SK-N-SH treated with all-trans-retinoic acid at 6 μM for 48 hours (cell line): ENCODE measurements at regions not wholly inside any gene's neighbourhood (a gene's known extent, or its start where the extent isn't known, plus 50 kb on each side); places are given as distances from the start of the nearest gene placed in this dataset.
A peak's percentile ranks its signal among the peaks of the same experiment; 100 is the strongest.

Experiments used
- ATAC-seq: fragments of 200-7000 bp; cut with Tn5 transposase; 3 replicates; pipeline ENCODE4 v1.9.1; 2020; ENCODE audit warnings: mild to moderate bottlenecking, moderate library complexity
- ARNTL ChIP-seq: fragments of 450-650 bp; formaldehyde crosslinking; IDR thresholded peaks from 2 replicates; pipeline ENCODE4 v1.5.0; 2020; ENCODE audit warnings: low read depth, mild to moderate bottlenecking, moderate library complexity, borderline replicate concordance
- BACH2 ChIP-seq: fragments of 250-450 bp; sonication (Bioruptor Pico); IDR thresholded peaks from 2 replicates; pipeline ENCODE4 v1.9.0; 2021; ENCODE audit warnings: mild to moderate bottlenecking, borderline replicate concordance
- CREB5 ChIP-seq: fragments of 250-450 bp; sonication (Bioruptor Pico); IDR thresholded peaks from 2 replicates; pipeline ENCODE4 v1.5.1; 2020; ENCODE audit warnings: low read depth, mild to moderate bottlenecking, moderate library complexity
- CSDC2 ChIP-seq: fragments of 250-450 bp; sonication (Bioruptor Pico); IDR thresholded peaks from 2 replicates; pipeline ENCODE4 v1.5.0; 2020; ENCODE audit warnings: mild to moderate bottlenecking, moderate library complexity
- ESRRG ChIP-seq: fragments of 250-450 bp; sonication (Bioruptor Pico); IDR thresholded peaks from 2 replicates; pipeline ENCODE4 v1.6.1; 2021; ENCODE audit warnings: mild to moderate bottlenecking
- GLIS3 ChIP-seq: fragments of 250-450 bp; sonication (Bioruptor Pico); IDR thresholded peaks from 2 replicates; pipeline ENCODE4 v1.5.0; 2020; ENCODE audit warnings: mild to moderate bottlenecking, moderate library complexity
- ISL1 ChIP-seq: fragments of 250-450 bp; sonication (Bioruptor Pico); IDR thresholded peaks from 2 replicates; pipeline ENCODE4 v2.1.2; 2022; ENCODE audit warnings: mild to moderate bottlenecking, moderate library complexity
- POU6F1 ChIP-seq: fragments of 250-450 bp; sonication (Bioruptor Pico); IDR thresholded peaks from 2 replicates; pipeline ENCODE4 v1.8.0; 2021; ENCODE audit warnings: low read depth, mild to moderate bottlenecking, moderate library complexity, borderline replicate concordance
- PPARA ChIP-seq: fragments of 250-450 bp; sonication (Bioruptor Pico); IDR thresholded peaks from 2 replicates; pipeline ENCODE4 v1.5.0; 2020; ENCODE audit warnings: mild to moderate bottlenecking, borderline replicate concordance
- RARB ChIP-seq: fragments of 250-450 bp; sonication (Bioruptor Pico); IDR thresholded peaks from 2 replicates; pipeline ENCODE4 v1.8.0; 2021; ENCODE audit warnings: mild to moderate bottlenecking, moderate library complexity
- SNAI2 ChIP-seq: fragments of 250-450 bp; sonication (Bioruptor Pico); IDR thresholded peaks from 2 replicates; pipeline ENCODE4 v1.5.0; 2020; ENCODE audit warnings: mild to moderate bottlenecking, moderate library complexity
- TCF4 ChIP-seq: fragments of 250-450 bp; sonication (Bioruptor Pico); IDR thresholded peaks from 2 replicates; pipeline ENCODE4 v1.8.0; 2021; ENCODE audit warnings: mild to moderate bottlenecking, moderate library complexity, borderline replicate concordance
- TOX ChIP-seq: fragments of 250-450 bp; sonication (Bioruptor Pico); IDR thresholded peaks from 2 replicates; pipeline ENCODE4 v1.8.0; 2021; ENCODE audit warnings: mild to moderate bottlenecking, moderate library complexity, borderline replicate concordance
- ZC3H10 ChIP-seq: fragments of 250-450 bp; sonication (Bioruptor Pico); IDR thresholded peaks from 2 replicates; pipeline ENCODE4 v1.5.1; 2021; ENCODE audit warnings: mild to moderate bottlenecking, moderate library complexity
- ZFP3 ChIP-seq: fragments of 250-450 bp; sonication (Bioruptor Pico); IDR thresholded peaks from 2 replicates; pipeline ENCODE4 v1.5.0; 2020; ENCODE audit warnings: mild to moderate bottlenecking, moderate library complexity
- ZFP30 ChIP-seq: fragments of 450-650 bp; formaldehyde crosslinking; IDR thresholded peaks from 2 replicates; pipeline ENCODE4 v1.5.0; 2022; ENCODE audit warnings: mild to moderate bottlenecking, moderate library complexity
- ZNF565 ChIP-seq: fragments of 450-650 bp; formaldehyde crosslinking; conservative IDR thresholded peaks from 2 replicates; pipeline ENCODE4 v1.5.0; 2020; ENCODE audit warnings: low read depth, mild to moderate bottlenecking, moderate library complexity
- ZNF70 ChIP-seq: fragments of 450-650 bp; formaldehyde crosslinking; IDR thresholded peaks from 2 replicates; pipeline ENCODE4 v1.5.0; 2020; ENCODE audit warnings: mild to moderate bottlenecking, moderate library complexity
- TF ChIP-seq, protein P1 (sequence below): fragments of 250-450 bp; sonication (Bioruptor Pico); IDR thresholded peaks from 2 replicates; pipeline ENCODE4 v1.5.0; 2020; ENCODE audit warnings: mild to moderate bottlenecking, moderate library complexity
- TF ChIP-seq, protein P2 (sequence below): fragments of 250-450 bp; sonication (Bioruptor Pico); IDR thresholded peaks from 2 replicates; pipeline ENCODE4 v1.8.0; 2020; ENCODE audit warnings: mild to moderate bottlenecking, moderate library complexity, borderline replicate concordance

DNA sequence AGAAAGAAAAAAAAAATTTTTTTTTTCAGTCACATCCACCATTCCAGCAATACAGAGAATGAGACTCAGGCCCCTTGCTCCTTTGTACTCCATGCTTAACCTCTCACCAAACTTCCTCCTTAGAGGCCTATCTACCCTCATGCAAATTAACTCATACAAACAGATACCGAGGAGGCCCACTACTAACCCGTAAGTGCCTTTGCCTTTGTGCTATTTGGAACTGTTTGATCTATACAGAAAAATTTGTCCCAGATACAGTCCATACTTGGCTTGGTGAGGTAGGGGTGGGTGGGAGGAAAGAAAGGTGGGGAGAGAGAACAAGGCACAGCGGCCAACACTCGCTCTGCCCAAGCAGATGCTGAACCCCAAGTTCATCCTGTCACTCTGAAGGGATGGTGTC, 87.8 kb upstream of the DUSP5 start:
- no peak for TF ChIP-seq PPARA (CRISPR knock-in tag)
- no peak for TF ChIP-seq ZFP30 (CRISPR knock-in tag)
- TF ChIP-seq CREB5 = no peak
- TF ChIP-seq, protein P1, sequence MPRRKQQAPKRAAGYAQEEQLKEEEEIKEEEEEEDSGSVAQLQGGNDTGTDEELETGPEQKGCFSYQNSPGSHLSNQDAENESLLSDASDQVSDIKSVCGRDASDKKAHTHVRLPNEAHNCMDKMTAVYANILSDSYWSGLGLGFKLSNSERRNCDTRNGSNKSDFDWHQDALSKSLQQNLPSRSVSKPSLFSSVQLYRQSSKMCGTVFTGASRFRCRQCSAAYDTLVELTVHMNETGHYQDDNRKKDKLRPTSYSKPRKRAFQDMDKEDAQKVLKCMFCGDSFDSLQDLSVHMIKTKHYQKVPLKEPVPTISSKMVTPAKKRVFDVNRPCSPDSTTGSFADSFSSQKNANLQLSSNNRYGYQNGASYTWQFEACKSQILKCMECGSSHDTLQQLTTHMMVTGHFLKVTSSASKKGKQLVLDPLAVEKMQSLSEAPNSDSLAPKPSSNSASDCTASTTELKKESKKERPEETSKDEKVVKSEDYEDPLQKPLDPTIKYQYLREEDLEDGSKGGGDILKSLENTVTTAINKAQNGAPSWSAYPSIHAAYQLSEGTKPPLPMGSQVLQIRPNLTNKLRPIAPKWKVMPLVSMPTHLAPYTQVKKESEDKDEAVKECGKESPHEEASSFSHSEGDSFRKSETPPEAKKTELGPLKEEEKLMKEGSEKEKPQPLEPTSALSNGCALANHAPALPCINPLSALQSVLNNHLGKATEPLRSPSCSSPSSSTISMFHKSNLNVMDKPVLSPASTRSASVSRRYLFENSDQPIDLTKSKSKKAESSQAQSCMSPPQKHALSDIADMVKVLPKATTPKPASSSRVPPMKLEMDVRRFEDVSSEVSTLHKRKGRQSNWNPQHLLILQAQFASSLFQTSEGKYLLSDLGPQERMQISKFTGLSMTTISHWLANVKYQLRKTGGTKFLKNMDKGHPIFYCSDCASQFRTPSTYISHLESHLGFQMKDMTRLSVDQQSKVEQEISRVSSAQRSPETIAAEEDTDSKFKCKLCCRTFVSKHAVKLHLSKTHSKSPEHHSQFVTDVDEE (CRISPR knock-in tag) = no peak
- no peak for TF ChIP-seq ARNTL (CRISPR knock-in tag)
- no peak for TF ChIP-seq ISL1 (CRISPR knock-in tag)
- TF ChIP-seq SNAI2 (CRISPR knock-in tag) = no peak
- no peak for TF ChIP-seq POU6F1 (CRISPR knock-in tag)
- TF ChIP-seq ZFP3 (CRISPR knock-in tag) = no peak
- no peak for TF ChIP-seq ESRRG
- TF ChIP-seq CSDC2 (CRISPR knock-in tag) = no peak
- no peak for TF ChIP-seq BACH2 (CRISPR knock-in tag)
- no peak for TF ChIP-seq RARB
- no peak for TF ChIP-seq ZNF70
- TF ChIP-seq ZNF565 (CRISPR knock-in tag) = no peak
- no peak for TF ChIP-seq ZC3H10 (CRISPR knock-in tag)
- TF ChIP-seq GLIS3 (CRISPR knock-in tag) = no peak
- TF ChIP-seq TCF4 (CRISPR knock-in tag) = no peak
- ATAC-seq = no peak; the same call in 1 of the 3 replicates

DNA sequence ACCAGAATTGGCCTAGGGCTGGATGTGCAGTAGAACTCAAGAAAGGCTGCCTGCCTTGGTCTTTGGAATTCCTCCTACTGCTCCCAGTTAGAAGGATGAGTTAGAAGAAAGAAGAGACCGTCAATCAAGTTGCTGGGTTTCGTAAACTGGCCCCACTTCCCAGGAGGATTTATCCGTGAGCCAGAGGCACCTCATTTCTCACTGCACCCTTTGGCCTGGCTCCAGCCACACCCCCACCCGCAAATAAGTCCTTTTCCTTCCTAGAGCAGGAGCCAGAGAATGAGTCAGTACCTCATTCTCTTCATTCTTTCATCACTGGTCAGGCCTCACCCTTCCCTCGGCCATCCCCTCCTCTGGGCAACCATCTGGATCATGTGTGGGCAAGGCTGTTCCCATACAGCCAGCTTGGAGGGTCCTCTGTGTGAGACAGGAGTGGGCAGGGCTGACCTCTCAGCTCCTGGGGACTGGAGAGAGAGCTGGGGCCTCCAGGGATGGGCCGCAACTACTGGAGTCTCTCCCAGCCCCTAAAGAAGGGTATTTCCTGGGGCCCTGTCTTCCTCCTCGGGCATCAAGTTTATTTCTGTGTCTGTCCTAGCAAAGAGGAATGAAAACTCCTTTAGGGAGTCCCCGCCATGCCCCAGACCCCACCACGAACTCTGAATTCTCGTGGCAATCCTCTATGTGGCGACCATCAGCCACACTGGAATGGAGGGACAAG, 87.2 kb upstream of the DUSP5 start:
- TF ChIP-seq ZFP3 (CRISPR knock-in tag) = 0 out of 2 replicates have a peak, but pooled peaks have one; percentile 13
- TF ChIP-seq, protein P2, sequence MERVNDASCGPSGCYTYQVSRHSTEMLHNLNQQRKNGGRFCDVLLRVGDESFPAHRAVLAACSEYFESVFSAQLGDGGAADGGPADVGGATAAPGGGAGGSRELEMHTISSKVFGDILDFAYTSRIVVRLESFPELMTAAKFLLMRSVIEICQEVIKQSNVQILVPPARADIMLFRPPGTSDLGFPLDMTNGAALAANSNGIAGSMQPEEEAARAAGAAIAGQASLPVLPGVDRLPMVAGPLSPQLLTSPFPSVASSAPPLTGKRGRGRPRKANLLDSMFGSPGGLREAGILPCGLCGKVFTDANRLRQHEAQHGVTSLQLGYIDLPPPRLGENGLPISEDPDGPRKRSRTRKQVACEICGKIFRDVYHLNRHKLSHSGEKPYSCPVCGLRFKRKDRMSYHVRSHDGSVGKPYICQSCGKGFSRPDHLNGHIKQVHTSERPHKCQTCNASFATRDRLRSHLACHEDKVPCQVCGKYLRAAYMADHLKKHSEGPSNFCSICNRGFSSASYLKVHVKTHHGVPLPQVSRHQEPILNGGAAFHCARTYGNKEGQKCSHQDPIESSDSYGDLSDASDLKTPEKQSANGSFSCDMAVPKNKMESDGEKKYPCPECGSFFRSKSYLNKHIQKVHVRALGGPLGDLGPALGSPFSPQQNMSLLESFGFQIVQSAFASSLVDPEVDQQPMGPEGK (CRISPR knock-in tag) = peak; percentile 59
- no peak for TF ChIP-seq ARNTL (CRISPR knock-in tag)
- TF ChIP-seq TOX (CRISPR knock-in tag) = peak; percentile 63; the same call in 1 of the 2 replicates
- TF ChIP-seq ISL1 (CRISPR knock-in tag) = no peak
- peak; percentile 92 for ATAC-seq

DNA sequence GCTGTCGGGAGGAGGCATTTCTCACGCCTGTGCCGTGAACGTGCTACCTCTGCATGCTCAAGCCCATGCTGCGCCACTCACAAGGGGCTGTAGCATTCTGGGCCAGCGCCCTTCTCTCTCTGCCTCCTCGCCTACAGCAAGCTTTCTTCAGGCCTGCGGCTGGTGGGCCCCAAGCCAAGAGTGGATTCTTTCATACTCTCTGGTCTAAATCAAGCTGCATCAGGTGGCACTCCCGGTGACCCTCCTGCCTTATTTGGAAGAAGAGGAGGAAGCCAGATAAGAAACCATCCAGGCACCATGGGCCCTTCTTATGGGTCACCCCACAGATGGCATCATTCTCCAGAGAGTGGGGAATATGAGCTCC, 86.7 kb upstream of the DUSP5 start:
- peak; percentile 81 for ATAC-seq
- TF ChIP-seq ZFP3 (CRISPR knock-in tag) (no peak), POU6F1 (CRISPR knock-in tag) (no peak)
